ENCODE measurements at regions not wholly inside any gene's neighbourhood (a gene's known extent, or its start where the extent isn't known, plus 50 kb on each side); places are given as distances from the start of the nearest gene placed in this dataset.
"Not testable (repeated sequence)": the region's sequence is repeated elsewhere in the genome, so short reads cannot be mapped to it uniquely, and the experiment has no call there.

DNA sequence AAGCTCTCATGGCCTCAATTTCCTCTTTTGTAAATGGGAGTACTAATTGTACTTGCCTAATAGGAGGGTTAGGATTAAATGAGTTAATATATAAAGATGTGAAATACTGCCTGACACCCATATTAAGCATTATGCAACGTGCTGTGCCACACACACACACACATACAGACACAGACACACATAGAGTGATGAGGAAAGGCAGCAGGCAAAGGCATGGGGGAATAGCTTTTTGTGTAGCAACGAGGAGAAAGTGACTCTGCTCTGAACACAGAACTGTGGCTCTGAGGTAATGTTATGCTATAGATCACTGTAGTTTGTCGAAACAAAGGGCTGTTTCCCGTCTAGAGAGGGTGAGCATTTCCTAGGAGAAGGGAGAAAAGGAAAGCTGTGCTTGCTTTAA, 233.3 kb upstream of the SLCO3A1 start:
- DNase-seq (ENCODE audit: low read depth in 2 of 2), result no peak

DNA sequence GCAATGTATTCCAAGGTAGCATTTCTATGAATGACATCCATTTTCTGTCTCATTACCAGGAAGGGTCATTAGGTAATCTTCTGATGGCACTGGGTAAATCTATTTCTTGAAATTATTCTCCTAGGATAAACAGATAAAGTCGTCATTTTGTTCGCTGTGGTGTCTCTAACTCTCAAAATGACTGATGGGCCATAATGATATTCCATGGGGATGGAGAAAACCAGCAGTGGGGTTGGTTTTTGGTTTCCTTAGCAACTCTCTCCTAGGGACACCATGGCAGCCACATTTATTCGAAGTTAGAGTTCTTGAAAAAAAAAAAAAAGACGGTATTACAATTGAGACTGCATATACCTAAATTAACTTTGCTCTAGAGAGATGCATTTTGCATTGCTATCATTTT, 231.3 kb upstream of the SLCO3A1 start:
- no peak for DNase-seq (ENCODE audit: low read depth in 2 of 2)

DNA sequence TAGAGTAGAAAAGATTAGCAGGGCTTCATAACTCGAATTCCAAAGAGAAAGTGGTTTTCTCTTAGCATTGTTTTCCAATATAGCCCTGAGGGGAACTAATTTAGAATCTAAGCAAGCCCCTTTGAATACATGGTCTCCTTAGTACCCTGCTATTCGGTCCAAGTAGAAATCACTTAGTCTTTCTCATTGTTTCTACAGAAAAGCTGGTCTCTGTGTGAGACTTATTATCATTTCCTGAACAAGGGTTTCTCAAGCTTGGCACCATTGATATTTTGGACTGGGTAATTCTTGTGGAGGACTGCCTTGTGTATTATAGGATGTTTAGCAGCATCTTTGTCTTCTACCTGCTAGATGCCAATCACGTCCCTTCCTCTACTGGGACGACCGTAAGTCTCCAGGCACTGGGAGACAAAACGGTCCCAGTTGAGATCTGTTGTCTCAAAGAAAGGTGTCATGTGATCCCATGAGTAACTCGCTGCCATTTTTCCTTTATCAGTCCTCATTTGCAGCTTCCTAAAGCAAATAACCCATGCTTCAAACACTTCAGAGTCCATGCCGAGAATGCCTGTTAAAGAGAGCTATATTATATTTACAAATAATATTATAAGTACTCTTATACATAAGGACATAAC, 230.7 kb upstream of the SLCO3A1 start:
- no peak for DNase-seq (ENCODE audit: low read depth in 2 of 2)

DNA sequence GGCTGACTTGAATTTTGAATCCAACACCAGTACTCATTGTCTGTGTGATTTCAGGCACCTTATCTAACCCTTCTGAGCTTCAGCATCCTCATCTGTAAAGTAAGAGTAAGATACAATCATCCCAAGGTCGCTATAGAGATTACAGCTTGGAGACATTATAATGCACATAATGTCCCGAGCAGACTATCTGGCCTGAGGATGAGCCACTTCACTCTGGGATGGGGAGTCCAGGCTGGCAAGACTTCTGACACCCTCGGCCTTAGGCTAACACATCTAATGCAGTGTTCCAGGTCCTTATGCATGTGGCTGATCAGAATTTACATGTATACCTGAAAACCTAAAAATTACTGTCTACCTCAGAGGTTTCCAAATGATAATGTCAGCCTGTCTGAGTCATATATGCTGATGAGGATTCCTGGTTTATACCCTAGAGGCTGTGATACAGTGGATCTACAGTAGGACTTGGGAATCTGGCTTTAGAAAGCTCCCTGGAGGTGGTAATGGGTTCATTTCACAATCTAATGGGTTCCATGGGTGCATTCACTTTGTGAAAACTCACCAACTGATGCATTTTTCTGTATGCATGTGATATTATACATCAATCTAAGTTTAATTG, 229.0 kb upstream of the SLCO3A1 start:
- no peak for DNase-seq (ENCODE audit: low read depth in 2 of 2)

DNA sequence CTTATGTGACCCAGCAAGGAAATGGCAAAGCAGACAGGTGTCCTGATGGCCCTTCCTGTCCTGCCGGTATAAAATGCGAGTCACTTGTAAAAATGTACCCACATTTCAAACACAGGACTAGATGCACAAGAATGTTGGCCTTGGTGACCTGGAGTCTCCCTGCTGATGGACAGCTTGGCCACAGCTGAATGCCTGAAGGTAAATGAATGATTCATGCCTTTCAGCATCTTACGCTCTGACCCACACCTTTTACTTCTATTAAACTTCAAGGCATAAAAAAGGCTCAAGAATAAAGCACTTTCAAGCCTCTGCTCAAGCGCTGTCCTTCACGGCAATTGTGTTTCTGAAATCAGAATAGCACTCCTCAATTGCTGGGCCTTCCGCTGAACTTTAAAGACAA, 228.0 kb upstream of the SLCO3A1 start:
- DNase-seq (ENCODE audit: low read depth in 2 of 2), result no peak

DNA sequence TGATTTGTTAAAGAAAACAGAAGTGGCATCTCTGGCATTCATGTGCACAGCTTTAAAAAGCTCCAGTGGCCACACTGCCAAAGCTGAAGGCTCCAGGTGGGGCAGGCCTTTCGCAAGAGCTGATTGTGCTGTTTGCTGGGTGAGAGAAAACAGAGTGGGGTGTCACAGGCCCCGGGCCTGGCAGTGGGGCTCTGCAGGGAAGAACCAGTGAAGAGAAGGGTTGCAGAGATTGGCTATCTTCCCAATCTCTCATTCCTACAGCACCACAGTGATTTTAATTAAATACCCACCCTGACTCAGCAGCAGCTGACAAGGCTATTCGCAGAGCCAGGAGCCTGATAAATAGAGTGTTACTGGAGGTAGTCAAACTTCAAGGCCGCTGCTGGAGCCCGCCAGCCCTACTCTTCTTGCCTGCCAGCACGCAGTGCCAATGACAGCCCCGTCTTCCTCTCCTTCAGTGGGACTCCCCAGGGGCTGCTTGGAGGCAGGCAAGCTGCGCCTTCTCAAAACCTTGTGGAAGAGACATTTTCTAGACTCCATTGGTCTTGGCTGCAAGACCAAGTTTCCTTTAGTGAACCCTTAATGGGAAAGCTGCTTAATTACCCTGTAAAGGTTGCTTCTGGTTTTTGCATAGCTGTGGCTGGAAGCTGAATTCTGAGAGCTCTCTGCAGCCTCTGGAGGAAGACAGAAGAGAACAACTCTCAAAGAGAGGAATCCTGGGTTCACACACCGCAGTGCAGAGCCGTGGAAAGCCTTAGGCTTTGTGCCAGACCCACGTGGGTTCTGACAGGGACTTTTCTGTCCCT, 225.8 kb upstream of the SLCO3A1 start:
- DNase-seq (ENCODE audit: low read depth in 2 of 2), result no peak

DNA sequence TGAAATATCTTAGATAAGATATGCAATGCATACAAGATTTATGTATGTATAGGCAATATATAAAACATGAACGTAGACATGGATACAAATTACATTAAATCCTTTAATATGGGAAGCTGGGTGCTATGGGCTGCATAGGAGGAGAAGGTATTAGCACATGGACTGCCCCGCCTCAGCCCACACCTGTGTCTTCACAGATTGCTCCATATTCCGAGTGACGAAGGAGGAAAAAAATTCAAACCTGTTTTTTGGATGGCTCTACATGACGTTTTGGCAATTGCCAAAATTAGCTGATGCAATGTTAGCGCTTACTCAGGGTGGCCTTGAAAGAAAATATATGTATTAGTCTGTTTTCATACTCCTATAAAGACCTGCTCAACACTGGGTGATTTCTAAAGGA, 223.4 kb upstream of the SLCO3A1 start:
- no peak for DNase-seq (ENCODE audit: low read depth in 2 of 2)

DNA sequence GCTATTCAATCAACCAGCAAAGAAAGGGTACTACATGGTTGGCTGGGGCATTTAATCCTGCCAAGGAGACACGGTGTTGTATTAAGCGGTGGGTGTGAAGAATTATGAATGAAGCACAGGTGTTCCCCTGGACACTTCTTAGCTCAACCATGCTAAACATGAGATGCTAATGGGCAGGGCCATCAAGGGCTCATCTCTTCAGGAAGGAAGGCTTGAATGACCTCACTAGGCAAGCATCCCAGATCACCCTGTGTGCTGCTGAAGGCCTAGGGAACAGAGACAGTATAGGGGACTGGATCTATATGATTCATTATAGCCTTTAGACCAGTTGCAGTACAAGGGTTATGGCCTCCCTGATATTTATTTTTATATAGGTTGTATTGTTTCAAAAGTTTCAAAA, 221.3 kb upstream of the SLCO3A1 start:
- DNase-seq (ENCODE audit: low read depth in 2 of 2), result no peak

DNA sequence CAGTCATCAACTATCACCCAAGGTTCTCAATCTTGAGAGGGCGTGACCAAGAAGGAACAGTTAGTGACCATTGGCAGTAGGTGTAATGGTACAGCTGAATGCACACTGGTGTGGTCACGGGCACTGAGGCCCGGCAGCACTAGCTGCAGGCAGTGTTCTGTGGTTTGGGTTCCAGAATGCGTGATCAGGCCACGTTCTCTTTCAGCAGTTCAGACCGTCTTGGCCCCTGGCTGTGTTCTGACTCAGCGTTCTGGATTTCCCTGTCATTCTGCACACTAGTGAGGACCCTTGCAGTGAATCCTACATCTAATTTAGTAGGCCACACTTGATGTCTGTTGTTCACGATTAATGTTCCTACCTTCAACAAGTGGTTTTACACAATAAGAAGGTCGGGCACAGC, 220.5 kb upstream of the SLCO3A1 start:
- DNase-seq (ENCODE audit: low read depth in 2 of 2), result no peak

DNA sequence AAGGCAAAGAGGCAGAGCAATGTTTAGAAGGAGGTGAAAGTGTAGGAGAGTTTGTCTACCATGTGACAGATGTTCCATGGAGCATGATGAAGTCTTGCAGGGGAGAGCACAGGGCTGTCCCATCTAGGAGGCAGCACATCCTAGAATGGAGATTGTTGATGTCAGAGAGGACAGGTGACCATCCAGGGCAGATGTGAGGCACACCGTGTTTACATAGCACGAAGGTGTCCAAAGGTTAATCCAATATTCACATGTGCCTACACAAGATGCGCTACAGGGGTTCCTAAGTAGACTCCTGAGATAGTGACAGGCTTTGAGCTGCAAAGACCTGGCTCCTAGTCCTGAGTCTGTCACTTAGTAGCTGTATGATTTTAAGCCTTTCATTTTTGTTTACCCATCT, 219.3 kb upstream of the SLCO3A1 start:
- DNase-seq (ENCODE audit: low read depth in 2 of 2), result no peak

DNA sequence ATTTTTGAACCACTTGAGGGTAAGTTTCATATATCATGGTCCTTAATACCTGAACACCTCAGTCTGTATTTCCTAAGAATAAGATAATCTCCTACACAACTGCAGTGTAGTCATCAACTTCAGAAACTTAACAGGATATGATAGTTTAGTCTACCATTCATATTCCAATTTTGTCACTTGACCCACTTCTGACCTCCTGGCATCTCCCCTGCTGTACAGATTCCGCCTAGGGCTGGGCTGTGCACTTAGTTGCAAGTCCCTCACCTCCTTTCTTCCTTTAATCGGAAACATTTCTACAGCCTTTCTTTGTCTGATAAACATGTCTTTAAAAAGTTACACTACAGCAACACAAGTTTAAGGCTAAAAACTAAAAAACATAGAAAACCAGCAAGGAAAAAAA, 218.4 kb upstream of the SLCO3A1 start:
- no peak for DNase-seq (ENCODE audit: low read depth in 2 of 2)

DNA sequence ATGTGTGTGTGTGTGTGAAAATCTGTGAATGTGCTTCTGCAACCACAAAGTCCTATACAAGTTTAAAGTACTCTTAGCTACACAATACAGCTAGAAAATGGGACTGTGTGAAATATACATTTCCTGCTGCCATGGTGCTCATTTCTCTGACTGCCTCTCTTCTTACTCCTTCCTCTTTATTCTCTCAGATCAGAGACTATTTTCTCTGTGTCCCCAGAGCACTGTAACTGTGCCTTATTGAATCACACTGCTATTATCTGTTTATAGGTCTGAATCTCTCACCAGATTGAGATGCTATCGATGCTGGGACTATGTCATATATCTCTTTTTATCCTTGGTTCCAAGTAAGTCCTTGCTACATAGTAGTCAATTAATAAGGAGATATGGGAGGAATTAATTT, 217.9 kb upstream of the SLCO3A1 start:
- DNase-seq (ENCODE audit: low read depth in 2 of 2), result no peak

DNA sequence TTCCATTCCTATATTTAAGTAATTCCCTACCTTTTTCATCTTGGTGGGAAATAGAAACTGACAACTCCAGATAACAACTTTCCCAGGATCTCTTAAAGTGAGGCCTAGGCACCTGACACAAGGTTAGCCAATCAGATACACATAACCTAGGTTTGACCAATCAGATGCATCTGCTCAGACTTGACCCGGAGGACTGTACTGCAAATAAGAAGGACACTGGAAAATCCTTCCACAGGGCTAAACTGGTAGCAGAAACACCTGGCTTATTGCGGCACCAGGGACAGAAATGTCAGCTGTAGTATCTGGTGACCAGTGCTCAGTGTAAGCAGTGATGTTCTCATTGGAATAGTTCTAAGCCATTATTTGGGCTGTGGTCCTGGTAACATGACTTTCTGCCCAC, 204.5 kb upstream of the SLCO3A1 start:
- no peak for DNase-seq (ENCODE audit: low read depth in 2 of 2)

DNA sequence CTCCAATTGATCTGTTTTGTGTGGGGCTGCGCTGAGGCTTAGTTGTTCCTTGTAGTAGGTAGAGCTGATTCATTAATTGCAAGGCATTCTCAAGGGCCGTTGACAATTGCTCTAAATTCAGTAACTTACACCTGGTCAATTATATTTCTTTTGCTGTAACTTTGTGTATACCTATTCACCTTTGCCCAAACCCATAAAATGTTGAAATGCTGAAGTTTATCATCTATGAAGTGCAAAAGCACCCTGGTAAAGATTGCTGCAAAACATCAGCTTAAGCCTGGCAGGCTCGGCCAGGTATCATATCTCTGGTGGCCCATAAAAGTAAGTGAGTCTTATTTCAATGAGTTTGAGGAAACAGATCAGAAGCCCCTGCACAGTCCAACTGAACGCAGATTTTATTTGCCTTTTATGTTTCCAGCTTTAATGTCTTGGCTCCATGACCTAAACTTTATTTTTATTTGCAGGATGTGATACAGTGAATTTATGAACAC, 203.6 kb upstream of the SLCO3A1 start:
- DNase-seq (ENCODE audit: low read depth in 2 of 2), result no peak

DNA sequence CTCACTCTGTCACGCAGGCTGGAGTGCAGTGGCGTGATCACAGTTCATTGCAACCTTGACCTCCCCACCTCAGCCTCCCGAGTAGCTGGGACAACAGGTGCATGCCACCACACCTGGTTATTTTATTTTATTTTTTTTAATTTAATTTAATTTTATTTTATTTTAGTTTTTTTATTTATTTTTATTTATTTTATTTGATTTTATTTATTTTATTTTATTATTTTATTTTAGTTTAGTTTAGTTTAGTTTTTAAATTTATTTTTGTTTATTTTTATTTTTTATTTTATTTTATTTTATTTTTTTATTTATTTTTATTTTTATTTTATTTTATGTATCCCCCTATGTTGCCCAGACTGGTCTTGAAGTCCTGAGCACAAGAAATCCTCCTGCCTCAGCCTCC, 202.3 kb upstream of the SLCO3A1 start:
- no peak for DNase-seq (ENCODE audit: low read depth in 2 of 2)

DNA sequence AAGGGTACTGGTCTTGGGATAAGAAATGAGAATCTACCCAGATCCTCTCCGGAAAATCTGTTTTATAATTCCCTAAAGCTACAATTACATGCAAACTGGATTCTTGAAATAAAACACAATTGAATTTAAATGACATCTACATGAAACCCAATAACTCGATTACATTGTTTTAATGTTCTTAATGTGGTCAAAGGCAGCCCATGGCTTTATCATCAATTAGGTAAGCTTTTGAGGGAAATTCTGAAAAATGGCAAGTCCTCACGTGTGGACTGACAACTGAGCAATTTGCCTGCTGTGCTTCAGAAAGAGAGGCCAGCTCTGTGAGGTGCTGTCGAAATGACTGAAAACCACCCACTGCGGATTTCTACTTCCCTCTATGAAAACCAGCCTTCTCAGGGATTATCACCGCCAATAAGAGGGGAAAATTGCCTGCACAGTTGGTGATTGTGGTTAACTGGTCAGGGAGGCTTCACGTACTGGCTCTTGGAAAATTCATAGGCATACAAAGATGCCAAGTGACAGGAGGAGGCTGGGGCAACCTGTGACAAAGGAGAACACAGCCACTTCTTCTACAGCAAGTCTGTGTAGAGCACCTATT, 200.8 kb upstream of the SLCO3A1 start:
- DNase-seq (ENCODE audit: low read depth in 2 of 2), result no peak

DNA sequence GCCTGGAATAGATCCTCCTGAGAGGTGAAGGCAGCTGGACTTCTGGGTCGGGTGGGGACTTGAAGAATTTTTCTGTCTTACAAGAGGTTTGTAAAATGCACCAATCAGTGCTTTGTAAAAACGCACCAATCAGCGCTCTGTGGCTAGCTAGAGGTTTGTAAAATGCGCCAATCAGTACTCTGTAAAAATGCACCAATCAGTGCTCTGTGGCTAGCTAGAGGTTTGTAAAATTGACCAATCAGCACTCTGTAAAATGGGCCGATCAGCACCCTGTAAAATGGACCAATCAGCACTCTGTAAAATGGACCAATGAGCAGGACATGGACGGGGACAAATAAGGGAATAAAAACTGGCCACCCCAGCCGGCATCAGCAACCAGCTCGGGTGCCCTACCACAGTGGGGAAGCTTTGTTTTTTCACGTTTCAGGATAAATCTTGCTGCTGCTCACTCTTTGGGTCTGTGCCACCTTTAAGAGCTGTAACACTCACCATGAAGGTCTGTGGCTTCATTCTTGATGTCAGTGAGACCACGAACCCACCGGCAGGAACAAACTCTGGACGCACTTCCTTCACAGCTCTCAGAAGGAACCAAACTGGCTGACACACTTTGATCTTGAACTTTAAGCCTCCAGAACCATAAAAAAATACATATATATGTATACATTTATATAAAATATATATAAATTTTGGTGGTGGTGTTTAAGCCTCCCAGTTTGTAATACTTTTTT, 197.8 kb upstream of the SLCO3A1 start:
- DNase-seq (ENCODE audit: low read depth in 2 of 2), result not testable (repeated sequence)

DNA sequence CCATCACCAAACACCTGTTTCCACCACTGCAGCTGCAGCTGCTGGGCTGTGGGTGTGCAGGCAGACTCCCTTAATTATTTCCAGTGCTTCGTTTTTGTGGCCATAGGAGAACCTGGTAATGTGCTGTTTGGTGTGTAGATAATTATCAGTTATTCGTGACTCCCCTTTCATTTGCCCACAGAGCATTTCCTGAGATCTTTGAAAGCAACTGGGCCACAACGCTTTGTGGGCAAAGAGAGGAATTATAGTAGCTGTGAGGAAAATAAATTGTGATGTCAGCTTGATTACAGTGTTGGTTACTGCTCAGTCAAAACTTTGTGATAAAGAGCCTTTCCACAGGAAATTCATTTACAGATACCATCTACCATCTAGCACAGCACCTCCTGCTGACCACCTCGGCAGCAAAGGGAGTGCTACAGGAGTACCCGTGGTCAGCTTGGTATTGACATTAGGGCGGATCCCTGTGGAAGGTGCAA, 193.3 kb upstream of the SLCO3A1 start:
- DNase-seq (ENCODE audit: low read depth in 2 of 2), result no peak

DNA sequence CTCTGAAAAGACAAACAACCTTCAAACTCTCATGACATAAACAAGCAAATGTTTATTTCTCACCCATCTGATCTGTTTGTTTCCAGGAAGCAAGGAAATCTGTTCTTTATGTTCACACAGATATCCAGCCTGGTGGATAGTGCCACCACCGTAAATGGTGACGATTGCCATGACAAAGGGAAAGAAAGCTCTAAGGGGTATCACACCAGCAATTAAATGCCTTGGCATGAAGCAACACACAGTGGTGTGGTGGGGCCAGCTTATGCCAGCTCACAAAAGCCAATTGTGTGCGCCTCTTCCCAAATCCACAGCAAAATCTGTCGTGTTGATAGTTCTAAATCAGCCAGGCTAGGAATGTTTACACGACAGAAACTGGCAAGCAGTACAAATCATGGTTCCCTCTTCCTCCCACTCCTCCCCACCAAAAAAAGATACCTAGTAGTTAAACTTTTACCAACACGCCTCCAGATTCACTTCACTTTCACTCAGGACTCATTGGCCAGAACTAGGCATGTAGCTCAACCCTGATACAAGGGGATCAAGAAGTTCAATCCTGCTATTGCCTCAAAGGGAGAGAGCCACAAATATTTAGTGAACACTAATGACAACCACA, 189.2 kb upstream of the SLCO3A1 start:
- no peak for DNase-seq (ENCODE audit: low read depth in 2 of 2)

DNA sequence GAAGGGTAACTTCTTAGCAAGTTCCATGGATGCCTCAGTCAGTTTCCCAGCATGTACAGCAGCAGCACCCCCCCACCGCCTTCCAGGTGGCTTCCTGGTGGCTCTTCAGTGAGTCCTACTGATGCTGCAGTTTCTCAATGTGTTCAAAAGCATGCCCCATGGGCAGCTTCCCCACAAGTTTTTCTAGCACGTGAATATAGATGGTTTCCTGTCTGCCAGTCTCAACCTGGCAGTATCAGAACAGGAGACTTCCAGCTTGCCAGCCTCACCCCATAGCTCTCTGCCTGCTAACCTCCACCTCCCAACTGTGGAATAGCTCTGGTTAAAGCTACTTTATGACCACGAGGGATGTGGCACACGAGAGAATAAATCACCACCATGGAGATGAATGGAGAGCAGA, 188.3 kb upstream of the SLCO3A1 start:
- DNase-seq (ENCODE audit: low read depth in 2 of 2), result no peak

DNA sequence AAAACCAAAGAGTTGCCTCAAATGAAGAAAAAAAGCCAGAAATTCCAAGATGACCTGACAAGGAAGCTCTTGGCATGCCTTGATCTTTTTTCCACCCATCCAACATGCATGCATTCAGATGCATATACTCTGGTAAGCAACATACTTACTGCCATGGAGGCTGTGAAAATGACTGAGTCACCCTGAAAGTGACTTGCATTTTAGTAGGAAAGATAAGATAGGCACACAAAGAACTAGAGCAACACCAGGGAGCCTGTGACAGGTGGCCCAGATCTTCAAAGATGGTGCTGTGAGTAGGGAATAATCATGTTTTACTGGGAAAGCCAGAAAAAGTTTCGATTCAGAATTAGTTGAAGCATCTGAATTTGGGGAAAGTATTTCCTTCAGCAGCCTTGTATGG, 185.1 kb upstream of the SLCO3A1 start:
- DNase-seq (ENCODE audit: low read depth in 2 of 2), result no peak
